NCI-H2196 (cell line): ENCODE measurements at regions not wholly inside any gene's neighbourhood (a gene's known extent, or its start where the extent isn't known, plus 50 kb on each side); places are given as distances from the start of the nearest gene placed in this dataset.
"Not testable (repeated sequence)": the region's sequence is repeated elsewhere in the genome, so short reads cannot be mapped to it uniquely, and the experiment has no call there.

Source experiments
- DNase-seq: peaks from one replicate; lab custom pipeline; 2025; ENCODE audit not compliant: unreplicated experiment; lab: John Stamatoyannopoulos, UW

- DNase-seq = no peak
These were observed 160.3 kb upstream of the FRG1 start for GRCh38 chr4:189780391-189780790.

GRCh38 chr4:189784651-189785050 lies 156.0 kb upstream of the FRG1 start:
- DNase-seq = no peak

GRCh38 chr4:189785257-189785656 lies 155.4 kb upstream of the FRG1 start:
- no peak for DNase-seq

- no peak for DNase-seq
These were observed 154.2 kb upstream of the FRG1 start for GRCh38 chr4:189786447-189786846.

- no peak for DNase-seq
These were observed 153.2 kb upstream of the FRG1 start for GRCh38 chr4:189787216-189788031.

GRCh38 chr4:189792924-189793618 lies 147.6 kb upstream of the FRG1 start:
- DNase-seq = peak; percentile 36

- no peak for DNase-seq
These were observed 140.1 kb upstream of the FRG1 start for GRCh38 chr4:189800545-189801088.

GRCh38 chr4:189802884-189803283 lies 137.8 kb upstream of the FRG1 start:
- no peak for DNase-seq

GRCh38 chr4:189804894-189805293 lies 135.8 kb upstream of the FRG1 start:
- DNase-seq = no peak

GRCh38 chr4:189806506-189806905 lies 134.2 kb upstream of the FRG1 start:
- no peak for DNase-seq

- DNase-seq = no peak
These were observed 133.6 kb upstream of the FRG1 start for GRCh38 chr4:189807031-189807430.

- DNase-seq = no peak
These were observed 131.4 kb upstream of the FRG1 start for GRCh38 chr4:189809241-189809735.

GRCh38 chr4:189809839-189810238 lies 130.8 kb upstream of the FRG1 start:
- no peak for DNase-seq

GRCh38 chr4:189810318-189811181 lies 130.1 kb upstream of the FRG1 start:
- DNase-seq = not testable (repeated sequence)

- DNase-seq = no peak
These were observed 125.1 kb upstream of the FRG1 start for GRCh38 chr4:189815404-189816192.

- DNase-seq = no peak
These were observed 118.3 kb upstream of the FRG1 start for GRCh38 chr4:189822326-189822725.

- DNase-seq = no peak
These were observed 117.1 kb upstream of the FRG1 start for GRCh38 chr4:189823591-189823990.

GRCh38 chr4:189825466-189825865 lies 115.2 kb upstream of the FRG1 start:
- DNase-seq = no peak

GRCh38 chr4:189826657-189827056 lies 114.0 kb upstream of the FRG1 start:
- DNase-seq = no peak

GRCh38 chr4:189828081-189828697 lies 112.5 kb upstream of the FRG1 start:
- DNase-seq = no peak
